Lung (tissue), 11 donors: ENCODE measurements at regions not wholly inside any gene's neighbourhood (a gene's known extent, or its start where the extent isn't known, plus 50 kb on each side); places are given as distances from the start of the nearest gene placed in this dataset.
"Not testable (repeated sequence)": the region's sequence is repeated elsewhere in the genome, so short reads cannot be mapped to it uniquely, and the experiment has no call there.

ENCODE experiments used
- ATAC-seq: fragments of 200-7000 bp; cut with Tn5 transposase; one replicate; pipeline ENCODE4 v1.9.1; 2020; ENCODE audit warnings: moderate number of reproducible peaks; ENCODE audit not compliant: insufficient read depth, low FRiP score
- DNase-seq, 3 donors: peaks; one replicate each; pipeline ENCODE4 v3.0.0-alpha.2; 2013 to 2017
- H3K27ac ChIP-seq, 2 donors: one replicate each; pipeline ENCODE4 v1.5.1; 2013; ENCODE audit warnings: mild to moderate bottlenecking in 2 of 2, moderate library complexity in 2 of 2, control low read depth in 1 of 2, inconsistent platforms in 1 of 2, low read depth in 1 of 2, low read length in 1 of 2
- H3K27me3 ChIP-seq, 3 donors: one replicate each; pipeline ENCODE4 v1.5.1; 2013; ENCODE audit warnings: low read length in 2 of 3; ENCODE audit not compliant: control insufficient read depth in 3 of 3, insufficient read depth in 3 of 3
- H3K36me3 ChIP-seq, 4 donors: one replicate each; pipeline ENCODE4 v1.5.1; 2013; ENCODE audit warnings: low read length in 4 of 4, mild to moderate bottlenecking in 1 of 4, moderate library complexity in 1 of 4; ENCODE audit not compliant: control insufficient read depth in 4 of 4, insufficient read depth in 4 of 4
- H3K4me1 ChIP-seq, 5 donors: one replicate each; pipeline ENCODE4 v1.5.1; 2013; ENCODE audit warnings: low read length in 5 of 5, mild to moderate bottlenecking in 2 of 5, moderate library complexity in 1 of 5; ENCODE audit not compliant: control insufficient read depth in 5 of 5, insufficient read depth in 5 of 5
- H3K4me3 ChIP-seq: one replicate; pipeline ENCODE4 v1.5.1; 2013; ENCODE audit warnings: mild to moderate bottlenecking, control low read depth, moderate library complexity
- H3K9ac ChIP-seq, 2 donors: one replicate each; pipeline ENCODE4 v1.5.1; 2013; ENCODE audit warnings: low read length in 2 of 2, control low read depth in 1 of 2; ENCODE audit not compliant: insufficient read depth in 1 of 2
- H3K9me3 ChIP-seq, 4 donors: one replicate each; pipeline ENCODE4 v1.5.1; 2013; ENCODE audit warnings: low read length in 3 of 4, mild to moderate bottlenecking in 1 of 4, moderate library complexity in 1 of 4; ENCODE audit not compliant: control insufficient read depth in 4 of 4, insufficient read depth in 3 of 4
- CTCF ChIP-seq: IDR thresholded peaks from 2 replicates; pipeline ENCODE4 v1.5.1; 2012; ENCODE audit warnings: mild to moderate bottlenecking; ENCODE audit errors: control extremely low read depth, extremely low read depth
- WGBS, 2 donors: extraction: QIAGEN DNeasy Blood & Tissue Kit; methylation state at CpG; one replicate each; pipeline ENCODE4 v1.1.7; 2013; 5-methylcytosine and 5-hydroxymethylcytosine counted together
- donor health status: control.
- donor health status: control.
- donor health status: Bipolar disorder and iron deficiency.
- donor health status: healthy.
- donor health status: DM: yes; HTN: yes; CAD: no.

DNA sequence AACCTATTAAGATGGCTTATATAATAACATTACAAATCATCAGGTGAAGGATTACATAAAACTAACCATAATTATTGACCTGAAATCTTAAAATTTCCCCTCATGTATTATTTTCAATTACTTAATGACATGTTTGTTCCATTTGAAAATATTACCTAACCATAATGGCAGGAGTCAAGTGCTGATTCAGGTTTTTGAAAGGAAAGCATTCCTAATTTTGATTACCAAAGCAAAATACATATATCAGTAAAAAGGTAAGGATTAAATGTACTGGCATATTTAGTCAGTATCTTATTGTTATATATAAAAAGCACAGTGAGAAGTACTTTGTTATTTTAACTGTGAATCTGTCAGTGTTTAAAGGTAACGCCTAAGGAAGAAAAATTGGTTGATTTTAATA lies 960.0 kb upstream of the CNTN5 start:
- ATAC-seq (no peak), DNase-seq (no peak)
- H3K4me1 ChIP-seq: no peaks in the 10 kb centered on the region
- no peak overlapping the region for H3K9ac ChIP-seq
- H3K27ac ChIP-seq: no peak overlapping the region
- TF ChIP-seq CTCF: no peak
- no peaks in the 10 kb centered on the region for H3K9me3 ChIP-seq
- whole genome bisulfite sequencing, 2 donors: 90 to 91% methylated on average over 1 of the region's 1 CpG
- H3K36me3 ChIP-seq: no peaks in the 10 kb centered on the region
- no peak overlapping the region for H3K4me3 ChIP-seq
- H3K27me3 ChIP-seq: no peaks in the 10 kb centered on the region

DNA sequence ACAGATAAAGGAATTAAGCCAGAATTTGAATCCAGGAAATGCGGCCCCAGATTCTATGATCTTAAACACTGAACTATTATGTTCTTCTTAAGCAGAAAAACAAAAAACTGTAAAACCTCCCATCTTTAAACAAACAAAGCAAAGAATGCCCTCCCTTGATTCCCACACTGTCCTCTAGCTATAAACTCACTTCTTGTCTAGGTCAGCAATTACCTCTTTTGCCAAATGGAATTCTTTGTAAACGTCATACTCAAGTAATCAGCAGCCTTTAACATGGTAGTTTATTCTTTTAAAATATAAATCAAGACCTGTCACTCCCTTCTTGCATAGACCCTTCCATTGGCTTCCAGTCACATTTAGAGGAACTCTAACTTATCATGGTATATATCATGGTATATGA lies 958.9 kb upstream of the CNTN5 start:
- Histone ChIP-seq H3K27ac (no peak overlapping the region), H3K4me1 (no peaks in the 10 kb centered on the region), H3K9ac (no peak overlapping the region), H3K4me3 (no peak overlapping the region), H3K36me3 (no peaks in the 10 kb centered on the region), H3K27me3 (no peaks in the 10 kb centered on the region), H3K9me3 (no peaks in the 10 kb centered on the region)
- TF ChIP-seq CTCF: no peak
- ATAC-seq (no peak), DNase-seq (no peak)
- 74 to 83% methylated on average over 2 of the region's 2 CpGs for WGBS, 2 donors

- H3K4me3 ChIP-seq: no peak overlapping the region
- ATAC-seq (no peak), DNase-seq (no peak)
- no peaks in the 10 kb centered on the region for H3K27me3 ChIP-seq
- no peak overlapping the region for H3K27ac ChIP-seq
- 66 to 96% methylated on average over 1 of the region's 1 CpG for WGBS, 2 donors
- H3K36me3 ChIP-seq: no peaks in the 10 kb centered on the region
- H3K4me1 ChIP-seq: no peaks in the 10 kb centered on the region
- no peak for TF ChIP-seq CTCF
- no peak overlapping the region for H3K9ac ChIP-seq
- H3K9me3 ChIP-seq: no peaks in the 10 kb centered on the region
These were observed 958.0 kb upstream of the CNTN5 start for GRCh38 chr11:98062714-98063113.

- ATAC-seq: no peak
- Histone ChIP-seq H3K9me3 (no peaks in the 10 kb centered on the region), H3K36me3 (no peaks in the 10 kb centered on the region), H3K27me3 (no peaks in the 10 kb centered on the region), H3K27ac (no peak overlapping the region), H3K4me1 (no peaks in the 10 kb centered on the region), H3K4me3 (no peak overlapping the region), H3K9ac (no peak overlapping the region)
- no peak for TF ChIP-seq CTCF
- 43 to 72% methylated on average over 1 of the region's 1 CpG for WGBS, 2 donors
- DNase-seq: peak in 1 of 3 donors; percentile 38
These were observed 952.5 kb upstream of the CNTN5 start for GRCh38 chr11:98068251-98068650.

DNA sequence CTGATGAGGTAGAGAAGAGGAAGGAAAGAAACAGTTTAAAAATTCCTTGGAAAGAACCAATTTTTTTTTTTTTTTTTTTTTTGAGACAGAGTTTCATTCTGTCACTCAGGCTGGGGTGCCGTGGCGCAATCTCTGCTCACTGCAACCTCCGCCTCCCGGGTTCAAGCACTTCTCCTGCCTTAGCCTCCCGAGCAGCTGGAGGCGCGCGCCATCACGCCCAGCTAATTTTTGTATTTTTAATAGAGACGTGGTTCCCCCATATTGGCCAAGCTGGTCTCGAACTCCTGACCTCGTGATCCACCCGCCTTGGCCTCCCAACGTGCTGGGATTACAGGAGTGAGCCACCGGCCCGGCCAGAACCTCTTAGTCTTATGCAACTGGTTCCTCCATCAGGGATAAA lies 951.6 kb upstream of the CNTN5 start:
- H3K4me1 ChIP-seq, H3K27me3 ChIP-seq, H3K4me3 ChIP-seq, H3K36me3 ChIP-seq, ATAC-seq, DNase-seq, H3K27ac ChIP-seq, H3K9ac ChIP-seq, H3K9me3 ChIP-seq: not testable (repeated sequence)
- 88 to 89% methylated on average over 16 of the region's 16 CpGs for WGBS, 2 donors
